ENCODE measurements at regions not wholly inside any gene's neighbourhood (a gene's known extent, or its start where the extent isn't known, plus 50 kb on each side); places are given as distances from the start of the nearest gene placed in this dataset.

DNA sequence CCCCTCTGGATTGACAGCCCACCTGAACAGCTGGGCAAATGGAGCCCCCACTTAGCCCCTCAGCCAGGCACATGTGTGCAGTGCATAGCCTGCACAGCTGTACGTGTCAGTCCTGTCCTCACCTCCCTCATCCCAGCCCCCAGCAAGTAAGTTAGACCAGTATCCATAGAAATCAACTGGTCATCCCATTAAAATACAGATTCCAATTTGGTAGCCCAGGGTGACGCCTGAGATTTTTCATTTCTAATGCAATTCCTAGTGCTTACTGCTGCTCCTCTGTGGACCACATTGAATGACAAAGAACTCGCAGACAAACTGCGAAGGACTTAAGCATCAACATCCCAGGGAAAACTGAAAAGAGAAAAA, 99.0 kb upstream of the GJB5 start:
- TF ChIP-seq, protein P1, sequence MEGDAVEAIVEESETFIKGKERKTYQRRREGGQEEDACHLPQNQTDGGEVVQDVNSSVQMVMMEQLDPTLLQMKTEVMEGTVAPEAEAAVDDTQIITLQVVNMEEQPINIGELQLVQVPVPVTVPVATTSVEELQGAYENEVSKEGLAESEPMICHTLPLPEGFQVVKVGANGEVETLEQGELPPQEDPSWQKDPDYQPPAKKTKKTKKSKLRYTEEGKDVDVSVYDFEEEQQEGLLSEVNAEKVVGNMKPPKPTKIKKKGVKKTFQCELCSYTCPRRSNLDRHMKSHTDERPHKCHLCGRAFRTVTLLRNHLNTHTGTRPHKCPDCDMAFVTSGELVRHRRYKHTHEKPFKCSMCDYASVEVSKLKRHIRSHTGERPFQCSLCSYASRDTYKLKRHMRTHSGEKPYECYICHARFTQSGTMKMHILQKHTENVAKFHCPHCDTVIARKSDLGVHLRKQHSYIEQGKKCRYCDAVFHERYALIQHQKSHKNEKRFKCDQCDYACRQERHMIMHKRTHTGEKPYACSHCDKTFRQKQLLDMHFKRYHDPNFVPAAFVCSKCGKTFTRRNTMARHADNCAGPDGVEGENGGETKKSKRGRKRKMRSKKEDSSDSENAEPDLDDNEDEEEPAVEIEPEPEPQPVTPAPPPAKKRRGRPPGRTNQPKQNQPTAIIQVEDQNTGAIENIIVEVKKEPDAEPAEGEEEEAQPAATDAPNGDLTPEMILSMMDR (IDR thresholded peaks at IDR 0.05) = no peak
- TF ChIP-seq POLR2AphosphoS5 (IDR thresholded peaks at IDR 0.05) (no peak), POLR2A (IDR thresholded peaks at IDR 0.05) (no peak), EP300 (IDR thresholded peaks at IDR 0.05) (no peak)

Measured in sigmoid colon (tissue), 4 donors.